B cell (primary cell): ENCODE measurements at regions not wholly inside any gene's neighbourhood (a gene's known extent, or its start where the extent isn't known, plus 50 kb on each side); places are given as distances from the start of the nearest gene placed in this dataset.

Source experiments
- ATAC-seq: fragments of 200-7000 bp; cut with Tn5 transposase; one replicate; pipeline ENCODE4 v1.10.0; 2021; ENCODE audit warnings: low read depth, mild to moderate bottlenecking, moderate number of reproducible peaks, moderate library complexity
- CTCF ChIA-PET: fragments of 350-600 bp; sonication (Branson Sonifier 250); formaldehyde crosslinking; loops from one replicate; lab custom pipeline; 2021; ENCODE audit warnings: antibody characterized with exemption, inconsistent platforms; lab: Charles Lee
- POLR2A ChIA-PET: fragments of 350-600 bp; sonication (Branson Sonifier 250); formaldehyde crosslinking; loops from one replicate; lab custom pipeline; 2021; ENCODE audit warnings: antibody characterized with exemption; lab: Charles Lee
- DNase-seq: peaks from one replicate; pipeline ENCODE4 v3.0.0; 2013
- H2AFZ ChIP-seq: 2 replicates; pipeline ENCODE4 v1.6.1; 2012; ENCODE audit warnings: mild to moderate bottlenecking, low read depth, low read length; ENCODE audit not compliant: insufficient read depth, poor library complexity, severe bottlenecking
- H3K27ac ChIP-seq, 2 donors: 1 replicate in 1 of 2; 2 replicates in 1 of 2; pipeline ENCODE4 v1.5.1; 2012 to 2013; ENCODE audit warnings: low read length in 2 of 2, mild to moderate bottlenecking in 2 of 2, moderate library complexity in 1 of 2
- H3K27me3 ChIP-seq, 4 experiments: fragments of 200-600 bp in 1 of 4; sonication (generic) in 1 of 4; replicated peaks in 1 of 4; 1 replicate in 2 of 4; 2 replicates in 2 of 4; pipeline versions ENCODE4 v1.6.1 to v1.7.0; 2013 to 2016; ENCODE audit warnings: low read length in 3 of 4, mild to moderate bottlenecking in 2 of 4, mixed read lengths in 1 of 4, moderate library complexity in 1 of 4; ENCODE audit not compliant: insufficient read depth in 4 of 4, control insufficient read depth in 3 of 4; ENCODE audit errors: control extremely low read depth in 1 of 4
- H3K36me3 ChIP-seq, 2 experiments: replicated peaks in 1 of 2; 1 replicate in 1 of 2; 2 replicates in 1 of 2; pipeline versions ENCODE4 v1.6.1 to v1.7.1; 2013; ENCODE audit warnings: low read length in 1 of 2; ENCODE audit not compliant: insufficient read depth in 2 of 2, control insufficient read depth in 1 of 2; ENCODE audit errors: control extremely low read depth in 1 of 2, extremely low read depth in 1 of 2
- H3K4me1 ChIP-seq, 2 donors: fragments of 200-600 bp in 1 of 2; sonication (generic) in 1 of 2; 1 replicate in 1 of 2; 2 replicates in 1 of 2; pipeline versions ENCODE4 v1.5.1 to v1.6.1; 2013 to 2017; ENCODE audit warnings: low read length in 2 of 2; ENCODE audit not compliant: control insufficient read depth in 2 of 2, insufficient read depth in 2 of 2
- H3K4me2 ChIP-seq: replicated peaks from 2 replicates; pipeline ENCODE3; 2012; ENCODE audit warnings: mild to moderate bottlenecking, low read depth, low read length; ENCODE audit not compliant: poor library complexity, severe bottlenecking
- H3K4me3 ChIP-seq, 5 experiments: fragments of 200-600 bp in 1 of 5; sonication (generic) in 1 of 5; 1 replicate in 3 of 5; 2 replicates in 2 of 5; pipeline versions ENCODE4 v1.5.1 to v1.7.0; 2011 to 2016; ENCODE audit warnings: low read length in 4 of 5, mild to moderate bottlenecking in 4 of 5, low read depth in 2 of 5, control low read depth in 1 of 5, moderate library complexity in 1 of 5; ENCODE audit not compliant: insufficient read depth in 1 of 5; ENCODE audit errors: control extremely low read depth in 1 of 5, extremely low read depth in 1 of 5
- H3K79me2 ChIP-seq: fragments of 200-600 bp; sonication (generic); one replicate; pipeline ENCODE4 v1.6.0; 2016; ENCODE audit warnings: low read length; ENCODE audit not compliant: control insufficient read depth, insufficient read depth
- H3K9ac ChIP-seq: fragments of 200-600 bp; sonication (generic); 2 replicates; pipeline ENCODE4 v1.6.1; 2017; ENCODE audit warnings: mild to moderate bottlenecking, low read length, moderate library complexity
- H3K9me3 ChIP-seq, 3 donors: one replicate each; pipeline versions ENCODE4 v1.6.1 to v1.7.1; 2013; ENCODE audit warnings: low read length in 2 of 3; ENCODE audit not compliant: control insufficient read depth in 2 of 3, insufficient read depth in 1 of 3; ENCODE audit errors: control extremely low read depth in 1 of 3
- H4K20me1 ChIP-seq: 2 replicates; pipeline ENCODE4 v1.6.0; 2012; ENCODE audit warnings: mild to moderate bottlenecking, low read length; ENCODE audit not compliant: insufficient read depth, control insufficient read depth, poor library complexity, severe bottlenecking
- H3K27ac Mint-ChIP-seq: one replicate; pipeline ENCODE4 v1.8.0; 2021; ENCODE audit warnings: mixed read lengths
- H3K27me3 Mint-ChIP-seq: one replicate; pipeline ENCODE4 v1.8.0; 2021; ENCODE audit warnings: mixed read lengths
- H3K4me1 Mint-ChIP-seq: one replicate; pipeline ENCODE4 v1.8.0; 2021; ENCODE audit warnings: mixed read lengths
- H3K4me3 Mint-ChIP-seq: one replicate; pipeline ENCODE4 v1.8.0; 2021; ENCODE audit warnings: mixed read lengths
- H3K9me3 Mint-ChIP-seq: one replicate; pipeline ENCODE4 v1.8.0; 2022; ENCODE audit warnings: mixed read lengths; ENCODE audit not compliant: insufficient read depth
- CTCF ChIP-seq: fragments of 200-600 bp; IDR thresholded peaks from one replicate; pipeline ENCODE4 v1.8.0; 2022; ENCODE audit warnings: antibody characterized with exemption, mild to moderate bottlenecking
- EZH2 ChIP-seq: IDR thresholded peaks from 2 replicates; pipeline ENCODE4 v1.6.1; 2012; ENCODE audit warnings: borderline replicate concordance, low read depth, mild to moderate bottlenecking, moderate library complexity, low read length; ENCODE audit not compliant: insufficient read depth, poor library complexity, severe bottlenecking
- WGBS: methylation state at CpG from one replicate; pipeline ENCODE4 v1.1.5; 2013; ENCODE audit warnings: missing lambda C conversion rate; ENCODE audit not compliant: insufficient coverage; 5-methylcytosine and 5-hydroxymethylcytosine counted together
- intact Hi-C: fragments of 100-400 bp; cut with micrococcal nuclease; formaldehyde crosslinking; loops from one replicate; pipeline ENCODE4 v1.10.0; 2022

DNA sequence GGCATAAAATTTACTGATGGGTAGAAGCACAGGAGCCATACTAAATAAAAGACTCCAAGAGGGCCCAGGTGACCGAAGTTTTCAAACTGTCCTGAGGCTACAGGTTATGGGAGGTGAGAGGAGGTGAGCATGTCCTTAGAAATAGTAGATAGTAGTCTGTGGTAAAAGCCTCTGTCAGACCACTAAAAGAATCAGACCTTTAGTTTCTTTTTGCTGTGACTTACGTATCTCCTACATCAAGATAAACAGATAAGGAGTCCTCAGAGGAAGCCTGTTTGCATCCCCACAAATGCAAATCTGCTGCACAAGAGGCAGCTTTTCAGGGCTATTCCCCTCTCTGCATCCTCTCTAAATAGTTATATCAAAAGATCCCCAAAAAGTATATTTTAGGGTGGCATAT, 711.6 kb upstream of the SLITRK6 start:
- H3K36me3 ChIP-seq = no peaks in the 10 kb centered on the region
- intact Hi-C loops = no loop called here
- H2AFZ ChIP-seq = no peak overlapping the region
- H3K27me3 Mint-ChIP-seq = no peaks in the 10 kb centered on the region
- no peak for ATAC-seq
- H3K4me2 ChIP-seq = no peak overlapping the region
- H3K4me3 Mint-ChIP-seq = no peak overlapping the region
- H3K27me3 ChIP-seq = no peaks in the 10 kb centered on the region
- H3K9me3 Mint-ChIP-seq = peaks cover 9% of the 10 kb centered on the region
- DNase-seq = no peak
- ChIA-PET CTCF (no interaction called here), POLR2A (no interaction called here)
- H3K4me3 ChIP-seq = no peak overlapping the region
- WGBS = 75% methylated on average over 2 of the region's 2 CpGs
- H3K9me3 ChIP-seq = peaks cover 0 to 3% (median 1%) of the 10 kb centered on the region in 3 donors
- no peaks in the 10 kb centered on the region for H3K4me1 ChIP-seq
- H3K27ac Mint-ChIP-seq = no peak overlapping the region
- no peaks in the 10 kb centered on the region for H3K79me2 ChIP-seq
- no peak overlapping the region for H3K27ac ChIP-seq
- no peak overlapping the region for H3K9ac ChIP-seq
- no peaks in the 10 kb centered on the region for H4K20me1 ChIP-seq
- TF ChIP-seq CTCF (no peak), EZH2 (no peak)
- H3K4me1 Mint-ChIP-seq = no peaks in the 10 kb centered on the region

- TF ChIP-seq EZH2 (no peak), CTCF (no peak)
- Histone ChIP-seq H3K27me3 (no peaks in the 10 kb centered on the region), H3K27ac (no peak overlapping the region), H3K9ac (no peak overlapping the region), H3K36me3 (no peaks in the 10 kb centered on the region), H3K9me3 (peaks cover 0 to 1% (median 0%) of the 10 kb centered on the region in 3 donors), H3K79me2 (no peaks in the 10 kb centered on the region), H3K4me3 (no peak overlapping the region), H3K4me1 (no peaks in the 10 kb centered on the region), H3K4me2 (no peak overlapping the region), H2AFZ (no peak overlapping the region), H4K20me1 (no peaks in the 10 kb centered on the region)
- intact Hi-C loops = no loop called here
- Mint-ChIP-seq H3K27me3 (no peaks in the 10 kb centered on the region), H3K27ac (no peak overlapping the region), H3K9me3 (peaks cover 3% of the 10 kb centered on the region), H3K4me3 (no peak overlapping the region), H3K4me1 (no peaks in the 10 kb centered on the region)
- ChIA-PET CTCF (no interaction called here), POLR2A (no interaction called here)
- ATAC-seq (no peak), DNase-seq (no peak)
- no CpG with 5 or more reads among the region's 3 CpGs for WGBS
These were observed 742.2 kb upstream of the SLITRK6 start for GRCh38 chr13:86541461-86541860.
